ENCODE measurements at regions not wholly inside any gene's neighbourhood (a gene's known extent, or its start where the extent isn't known, plus 50 kb on each side); places are given as distances from the start of the nearest gene placed in this dataset.

DNA sequence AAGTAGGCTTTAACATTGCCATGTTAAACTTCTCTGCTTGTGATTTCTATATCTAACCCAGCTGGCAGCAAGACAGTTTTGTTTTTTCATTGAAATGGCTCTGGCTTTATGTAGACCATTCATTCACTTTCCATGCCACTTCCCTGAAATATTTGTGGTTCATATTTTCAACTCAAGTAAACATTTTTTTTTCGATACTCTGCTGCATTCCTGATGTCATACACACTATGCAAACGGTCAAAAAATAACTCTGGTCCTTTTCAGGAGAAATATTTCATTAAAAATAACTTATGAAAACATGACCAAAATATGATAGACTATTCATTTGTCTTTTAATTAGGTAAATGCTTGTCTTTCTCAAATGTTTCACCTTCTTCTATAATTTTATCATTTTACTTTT lies 116.3 kb downstream of the USP22 start:
- Histone ChIP-seq H3K27ac (ENCODE audit: low read depth, low read length) (no peak overlapping the region), H3K4me2 (ENCODE audit: low read length) (no peak overlapping the region), H3K9ac (ENCODE audit: low read length) (no peak overlapping the region), H3K9me3 (ENCODE audit: control insufficient read depth in 1 of 2, insufficient read depth in 1 of 2, low read depth in 1 of 2, low read length in 2 of 2) (no peaks in the 10 kb centered on the region), H3K4me1 (ENCODE audit: control insufficient read depth in 1 of 2, insufficient read depth in 2 of 2, low read length in 2 of 2) (peaks cover 0 to 4% of the 10 kb centered on the region in 2 experiments; a peak in 1 of 4 replicates), H3K79me2 (ENCODE audit: insufficient read depth, low read length) (no peaks in the 10 kb centered on the region), H4K20me1 (ENCODE audit: insufficient read depth) (no peaks in the 10 kb centered on the region), H3K27me3 (ENCODE audit: insufficient read depth, low read length) (no peaks in the 10 kb centered on the region), H3K36me3 (ENCODE audit: control insufficient read depth in 1 of 2, insufficient read depth in 2 of 2, low read length in 2 of 2) (no peaks in the 10 kb centered on the region), H3K9me2 (ENCODE audit: insufficient read depth) (no peaks in the 10 kb centered on the region), H2AFZ (ENCODE audit: low read depth, low read length, poor library complexity, severe bottlenecking) (no peak overlapping the region), H3K4me3 (replicated peaks in 1 of 2; ENCODE audit: low read depth in 1 of 2, low read length in 2 of 2) (no peak overlapping the region)
- intact Hi-C loops (cut with micrococcal nuclease) = no loop called here
- ATAC-seq (no peak), DNase-seq (ENCODE audit: low read depth, low spot score) (no peak)
- ChIA-PET POLR2A (no interaction called here), RAD21 (ENCODE audit: low non-redundant PET in 1 of 2, low total read pairs in 2 of 2, uncharacterized antibody in 2 of 2, unreplicated experiment in 2 of 2) (no interaction called here), CTCF (interaction anchor here (0.7 kb wide), 1 partner anchor 17 kb away, joined by 4 read pairs; no protein-coding TSS in a partner anchor)
- no TSS peak for BruUV-seq (replicated peaks)
- TF ChIP-seq SIN3A (IDR thresholded peaks at IDR 0.05; ENCODE audit: low read depth) (no peak), POLR2AphosphoS5 (IDR thresholded peaks at IDR 0.05; ENCODE audit: low read depth, low read length) (no peak), EZH2phosphoT487 (IDR thresholded peaks at IDR 0.05; ENCODE audit: borderline replicate concordance) (no peak), ZNF274 (IDR thresholded peaks at IDR 0.05; ENCODE audit: low read depth, low read length) (no peak), FOSL1 (IDR thresholded peaks at IDR 0.05; ENCODE audit: low read depth) (no peak), RAD21 (IDR thresholded peaks at IDR 0.05; ENCODE audit: low read depth) (no peak), SP1 (IDR thresholded peaks at IDR 0.05; ENCODE audit: low read depth) (no peak), POLR2A (IDR thresholded peaks at IDR 0.05; ENCODE audit: borderline replicate concordance, extremely low read depth, insufficient read depth, insufficient read length) (no peak), ELF1 (IDR thresholded peaks at IDR 0.05; ENCODE audit: borderline replicate concordance, low read depth) (no peak), TCF7L2 (IDR thresholded peaks at IDR 0.05; ENCODE audit: borderline replicate concordance, extremely low read depth, insufficient read depth, insufficient read length) (no peak)

- Histone ChIP-seq H3K27me3 (ENCODE audit: insufficient read depth, low read length) (no peaks in the 10 kb centered on the region), H2AFZ (ENCODE audit: low read depth, low read length, poor library complexity, severe bottlenecking) (no peak overlapping the region), H3K4me3 (replicated peaks in 1 of 2; ENCODE audit: low read depth in 1 of 2, low read length in 2 of 2) (no peak overlapping the region), H3K4me1 (ENCODE audit: control insufficient read depth in 1 of 2, insufficient read depth in 2 of 2, low read length in 2 of 2) (peaks cover 0 to under 1% of the 10 kb centered on the region in 2 experiments; a peak in 1 of 4 replicates), H3K4me2 (ENCODE audit: low read length) (no peak overlapping the region), H3K36me3 (ENCODE audit: control insufficient read depth in 1 of 2, insufficient read depth in 2 of 2, low read length in 2 of 2) (no peaks in the 10 kb centered on the region), H3K9me2 (ENCODE audit: insufficient read depth) (no peaks in the 10 kb centered on the region), H3K9me3 (ENCODE audit: control insufficient read depth in 1 of 2, insufficient read depth in 1 of 2, low read depth in 1 of 2, low read length in 2 of 2) (no peaks in the 10 kb centered on the region), H3K9ac (ENCODE audit: low read length) (no peak overlapping the region), H3K79me2 (ENCODE audit: insufficient read depth, low read length) (no peaks in the 10 kb centered on the region), H3K27ac (ENCODE audit: low read depth, low read length) (no peak overlapping the region), H4K20me1 (ENCODE audit: insufficient read depth) (no peaks in the 10 kb centered on the region)
- CTCF ChIA-PET = no interaction called here
- no peak for ATAC-seq
- BruUV-seq (replicated peaks) = no TSS peak
- RAD21 ChIA-PET (ENCODE audit: low non-redundant PET in 1 of 2, low total read pairs in 2 of 2, uncharacterized antibody in 2 of 2, unreplicated experiment in 2 of 2) = no interaction called here
- POLR2A ChIA-PET = no interaction called here
- no peak for DNase-seq (ENCODE audit: low read depth, low spot score)
- TF ChIP-seq EZH2 (IDR thresholded peaks at IDR 0.05) = no peak
- no peak for TF ChIP-seq JUND (IDR thresholded peaks at IDR 0.05)
- TF ChIP-seq RAD21 (IDR thresholded peaks at IDR 0.05; ENCODE audit: low read depth) = no peak
- no peak for TF ChIP-seq CBX3 (IDR thresholded peaks at IDR 0.05; ENCODE audit: low read depth)
- intact Hi-C loops (cut with micrococcal nuclease) = no loop called here
Measured at GRCh38 chr17:20927308-20927977, 115.4 kb downstream of the USP22 start.

All from HCT116 (cell line).